ENCODE measurements at regions not wholly inside any gene's neighbourhood (a gene's known extent, or its start where the extent isn't known, plus 50 kb on each side); places are given as distances from the start of the nearest gene placed in this dataset.

GRCh38 chr9:79312686-79313421 lies 258.9 kb upstream of the TLE4 start:
- Mint-ChIP-seq H3K36me3 (no peaks in the 10 kb centered on the region), H3K9me3 (no peaks in the 10 kb centered on the region), H3K4me1 (no peaks in the 10 kb centered on the region), H3K4me3 (no peak overlapping the region), H3K27ac (no peak overlapping the region), H3K27me3 (peaks cover 2 to 3% of the 10 kb centered on the region in 2 donors)
- ChIA-PET POLR2A (no interaction called here), CTCF (no interaction called here)
- H3K27me3 ChIP-seq (ENCODE audit: insufficient read depth, low read length, poor library complexity, severe bottlenecking), result no peaks in the 10 kb centered on the region
- DNase-seq, result no peak
- no peaks in the 10 kb centered on the region for H3K36me3 ChIP-seq (ENCODE audit: insufficient read depth, low read length)
- no peaks in the 10 kb centered on the region for H3K4me1 ChIP-seq (ENCODE audit: insufficient read depth, low read length)
- H3K27ac ChIP-seq (ENCODE audit: low read depth, low read length), result no peak overlapping the region
- no peaks in the 10 kb centered on the region for H3K9me3 ChIP-seq (ENCODE audit: low read length)
- H3K4me3 ChIP-seq (ENCODE audit: low read length), result no peak overlapping the region

GRCh38 chr9:79325501-79325900 lies 246.3 kb upstream of the TLE4 start:
- Mint-ChIP-seq H3K27me3 (peaks cover 4 to 7% of the 10 kb centered on the region in 2 donors), H3K9me3 (peaks cover 0 to 5% (median 0%) of the 10 kb centered on the region in 5 donors), H3K4me1 (no peaks in the 10 kb centered on the region), H3K36me3 (no peaks in the 10 kb centered on the region), H3K27ac (no peak overlapping the region), H3K4me3 (no peak overlapping the region)
- Histone ChIP-seq H3K9me3 (ENCODE audit: low read length) (no peaks in the 10 kb centered on the region), H3K4me1 (ENCODE audit: insufficient read depth, low read length) (no peaks in the 10 kb centered on the region), H3K27me3 (ENCODE audit: insufficient read depth, low read length, poor library complexity, severe bottlenecking) (no peaks in the 10 kb centered on the region), H3K27ac (ENCODE audit: low read depth, low read length) (no peak overlapping the region), H3K4me3 (ENCODE audit: low read length) (no peak overlapping the region), H3K36me3 (ENCODE audit: insufficient read depth, low read length) (no peaks in the 10 kb centered on the region)
- ChIA-PET POLR2A (no interaction called here), CTCF (no interaction called here)
- DNase-seq, result no peak

- Histone ChIP-seq H3K27me3 (ENCODE audit: insufficient read depth, low read length, poor library complexity, severe bottlenecking) (no peaks in the 10 kb centered on the region), H3K9me3 (ENCODE audit: low read length) (no peaks in the 10 kb centered on the region), H3K36me3 (ENCODE audit: insufficient read depth, low read length) (no peaks in the 10 kb centered on the region), H3K4me1 (ENCODE audit: insufficient read depth, low read length) (no peaks in the 10 kb centered on the region), H3K27ac (ENCODE audit: low read depth, low read length) (no peak overlapping the region), H3K4me3 (ENCODE audit: low read length) (no peak overlapping the region)
- DNase-seq, result no peak
- Mint-ChIP-seq H3K27ac (no peak overlapping the region), H3K9me3 (peaks cover 0 to 4% (median 0%) of the 10 kb centered on the region in 5 donors), H3K27me3 (peaks cover under 1 to 6% of the 10 kb centered on the region in 2 donors), H3K4me3 (no peak overlapping the region), H3K36me3 (no peaks in the 10 kb centered on the region), H3K4me1 (no peaks in the 10 kb centered on the region)
- POLR2A ChIA-PET, result no interaction called here
- CTCF ChIA-PET, result no interaction called here
These were observed 241.9 kb upstream of the TLE4 start for GRCh38 chr9:79329861-79330260.

GRCh38 chr9:79334001-79334400 lies 237.8 kb upstream of the TLE4 start:
- ChIA-PET POLR2A (no interaction called here), CTCF (no interaction called here)
- Histone ChIP-seq H3K27ac (ENCODE audit: low read depth, low read length) (no peak overlapping the region), H3K36me3 (ENCODE audit: insufficient read depth, low read length) (no peaks in the 10 kb centered on the region), H3K9me3 (ENCODE audit: low read length) (no peaks in the 10 kb centered on the region), H3K27me3 (ENCODE audit: insufficient read depth, low read length, poor library complexity, severe bottlenecking) (no peaks in the 10 kb centered on the region), H3K4me3 (ENCODE audit: low read length) (no peak overlapping the region), H3K4me1 (ENCODE audit: insufficient read depth, low read length) (no peaks in the 10 kb centered on the region)
- no peak for DNase-seq
- no peaks in the 10 kb centered on the region for H3K4me1 Mint-ChIP-seq
- no peaks in the 10 kb centered on the region for H3K36me3 Mint-ChIP-seq
- no peak overlapping the region for H3K4me3 Mint-ChIP-seq
- peaks cover 0 to 13% (median 5%) of the 10 kb centered on the region in 5 donors for H3K9me3 Mint-ChIP-seq
- H3K27me3 Mint-ChIP-seq, result peaks cover 2 to 5% of the 10 kb centered on the region in 2 donors
- H3K27ac Mint-ChIP-seq, result no peak overlapping the region

GRCh38 chr9:79334711-79335110 lies 237.1 kb upstream of the TLE4 start:
- POLR2A ChIA-PET, result no interaction called here
- Mint-ChIP-seq H3K27ac (no peak overlapping the region), H3K27me3 (peaks cover 2 to 5% of the 10 kb centered on the region in 2 donors), H3K4me1 (no peaks in the 10 kb centered on the region), H3K9me3 (peaks cover 0 to 13% (median 5%) of the 10 kb centered on the region in 5 donors), H3K36me3 (no peaks in the 10 kb centered on the region), H3K4me3 (no peak overlapping the region)
- Histone ChIP-seq H3K9me3 (ENCODE audit: low read length) (no peaks in the 10 kb centered on the region), H3K4me1 (ENCODE audit: insufficient read depth, low read length) (no peaks in the 10 kb centered on the region), H3K27ac (ENCODE audit: low read depth, low read length) (no peak overlapping the region), H3K4me3 (ENCODE audit: low read length) (no peak overlapping the region), H3K36me3 (ENCODE audit: insufficient read depth, low read length) (no peaks in the 10 kb centered on the region), H3K27me3 (ENCODE audit: insufficient read depth, low read length, poor library complexity, severe bottlenecking) (no peaks in the 10 kb centered on the region)
- DNase-seq, result no peak
- CTCF ChIA-PET, result no interaction called here

GRCh38 chr9:79335987-79336386 lies 235.8 kb upstream of the TLE4 start:
- H3K4me1 Mint-ChIP-seq, result no peaks in the 10 kb centered on the region
- H3K27me3 ChIP-seq (ENCODE audit: insufficient read depth, low read length, poor library complexity, severe bottlenecking), result no peaks in the 10 kb centered on the region
- no peaks in the 10 kb centered on the region for H3K36me3 ChIP-seq (ENCODE audit: insufficient read depth, low read length)
- no peaks in the 10 kb centered on the region for H3K36me3 Mint-ChIP-seq
- no peak overlapping the region for H3K4me3 Mint-ChIP-seq
- H3K9me3 ChIP-seq (ENCODE audit: low read length), result no peaks in the 10 kb centered on the region
- no peak overlapping the region for H3K4me3 ChIP-seq (ENCODE audit: low read length)
- ChIA-PET POLR2A (no interaction called here), CTCF (no interaction called here)
- H3K27ac ChIP-seq (ENCODE audit: low read depth, low read length), result no peak overlapping the region
- H3K27ac Mint-ChIP-seq, result no peak overlapping the region
- no peak for DNase-seq
- H3K9me3 Mint-ChIP-seq, result peaks cover 0 to 13% (median 5%) of the 10 kb centered on the region in 5 donors
- peaks cover 2 to 5% of the 10 kb centered on the region in 2 donors for H3K27me3 Mint-ChIP-seq
- H3K4me1 ChIP-seq (ENCODE audit: insufficient read depth, low read length), result no peaks in the 10 kb centered on the region

- no peak overlapping the region for H3K4me3 Mint-ChIP-seq
- H3K27ac Mint-ChIP-seq, result no peak overlapping the region
- Histone ChIP-seq H3K27me3 (ENCODE audit: insufficient read depth, low read length, poor library complexity, severe bottlenecking) (no peaks in the 10 kb centered on the region), H3K36me3 (ENCODE audit: insufficient read depth, low read length) (no peaks in the 10 kb centered on the region), H3K4me1 (ENCODE audit: insufficient read depth, low read length) (no peaks in the 10 kb centered on the region), H3K9me3 (ENCODE audit: low read length) (no peaks in the 10 kb centered on the region), H3K27ac (ENCODE audit: low read depth, low read length) (no peak overlapping the region), H3K4me3 (ENCODE audit: low read length) (no peak overlapping the region)
- ChIA-PET POLR2A (no interaction called here), CTCF (no interaction called here)
- no peak for DNase-seq
- H3K9me3 Mint-ChIP-seq, result peaks cover 0 to 4% (median 2%) of the 10 kb centered on the region in 5 donors
- H3K4me1 Mint-ChIP-seq, result no peaks in the 10 kb centered on the region
- no peaks in the 10 kb centered on the region for H3K36me3 Mint-ChIP-seq
- peaks cover 0 to 5% of the 10 kb centered on the region in 2 donors for H3K27me3 Mint-ChIP-seq
These were observed 230.2 kb upstream of the TLE4 start for GRCh38 chr9:79341561-79341960.

GRCh38 chr9:79346350-79347020 lies 225.3 kb upstream of the TLE4 start:
- CTCF ChIA-PET, result no interaction called here
- Histone ChIP-seq H3K27ac (ENCODE audit: low read depth, low read length) (no peak overlapping the region), H3K9me3 (ENCODE audit: low read length) (no peaks in the 10 kb centered on the region), H3K4me1 (ENCODE audit: insufficient read depth, low read length) (no peaks in the 10 kb centered on the region), H3K27me3 (ENCODE audit: insufficient read depth, low read length, poor library complexity, severe bottlenecking) (no peaks in the 10 kb centered on the region), H3K36me3 (ENCODE audit: insufficient read depth, low read length) (no peaks in the 10 kb centered on the region), H3K4me3 (ENCODE audit: low read length) (no peak overlapping the region)
- no peak for DNase-seq
- H3K36me3 Mint-ChIP-seq, result no peaks in the 10 kb centered on the region
- H3K4me1 Mint-ChIP-seq, result no peaks in the 10 kb centered on the region
- no peak overlapping the region for H3K27ac Mint-ChIP-seq
- H3K9me3 Mint-ChIP-seq, result no peaks in the 10 kb centered on the region
- no peak overlapping the region for H3K4me3 Mint-ChIP-seq
- POLR2A ChIA-PET, result no interaction called here
- H3K27me3 Mint-ChIP-seq, result peaks cover 0 to 6% of the 10 kb centered on the region in 2 donors
